ENCODE measurements at regions not wholly inside any gene's neighbourhood (a gene's known extent, or its start where the extent isn't known, plus 50 kb on each side); places are given as distances from the start of the nearest gene placed in this dataset.

DNA sequence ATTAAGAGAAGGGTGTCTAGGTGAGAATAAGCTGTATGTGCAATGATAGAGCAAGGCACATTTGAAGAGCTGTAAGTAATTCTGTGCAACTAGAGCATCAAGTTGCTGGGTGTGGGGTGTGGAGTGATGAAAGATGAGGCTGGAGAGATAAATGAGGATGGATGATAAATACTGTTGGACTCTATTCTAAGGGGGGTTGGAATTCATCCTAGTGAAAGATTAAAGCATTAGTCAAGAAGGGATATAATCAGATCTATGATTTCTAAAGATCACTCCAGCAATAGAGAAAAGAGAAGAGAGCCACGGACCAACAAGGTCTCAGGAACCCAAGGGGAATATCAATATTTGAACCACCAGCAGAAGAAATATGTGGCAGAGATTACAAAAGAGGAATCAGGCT lies 415.0 kb upstream of the RPS6KA3 start:
- TF ChIP-seq, protein P1, sequence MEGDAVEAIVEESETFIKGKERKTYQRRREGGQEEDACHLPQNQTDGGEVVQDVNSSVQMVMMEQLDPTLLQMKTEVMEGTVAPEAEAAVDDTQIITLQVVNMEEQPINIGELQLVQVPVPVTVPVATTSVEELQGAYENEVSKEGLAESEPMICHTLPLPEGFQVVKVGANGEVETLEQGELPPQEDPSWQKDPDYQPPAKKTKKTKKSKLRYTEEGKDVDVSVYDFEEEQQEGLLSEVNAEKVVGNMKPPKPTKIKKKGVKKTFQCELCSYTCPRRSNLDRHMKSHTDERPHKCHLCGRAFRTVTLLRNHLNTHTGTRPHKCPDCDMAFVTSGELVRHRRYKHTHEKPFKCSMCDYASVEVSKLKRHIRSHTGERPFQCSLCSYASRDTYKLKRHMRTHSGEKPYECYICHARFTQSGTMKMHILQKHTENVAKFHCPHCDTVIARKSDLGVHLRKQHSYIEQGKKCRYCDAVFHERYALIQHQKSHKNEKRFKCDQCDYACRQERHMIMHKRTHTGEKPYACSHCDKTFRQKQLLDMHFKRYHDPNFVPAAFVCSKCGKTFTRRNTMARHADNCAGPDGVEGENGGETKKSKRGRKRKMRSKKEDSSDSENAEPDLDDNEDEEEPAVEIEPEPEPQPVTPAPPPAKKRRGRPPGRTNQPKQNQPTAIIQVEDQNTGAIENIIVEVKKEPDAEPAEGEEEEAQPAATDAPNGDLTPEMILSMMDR (conservative IDR thresholded peaks at IDR 0.05; ENCODE audit: low read length) = no peak
- no peak for TF ChIP-seq EZH2phosphoT487 (IDR thresholded peaks at IDR 0.05; ENCODE audit: borderline replicate concordance, low read depth, low read length)
